ENCODE measurements at regions not wholly inside any gene's neighbourhood (a gene's known extent, or its start where the extent isn't known, plus 50 kb on each side); places are given as distances from the start of the nearest gene placed in this dataset.
A peak's percentile ranks its signal among the peaks of the same experiment; 100 is the strongest.

DNA sequence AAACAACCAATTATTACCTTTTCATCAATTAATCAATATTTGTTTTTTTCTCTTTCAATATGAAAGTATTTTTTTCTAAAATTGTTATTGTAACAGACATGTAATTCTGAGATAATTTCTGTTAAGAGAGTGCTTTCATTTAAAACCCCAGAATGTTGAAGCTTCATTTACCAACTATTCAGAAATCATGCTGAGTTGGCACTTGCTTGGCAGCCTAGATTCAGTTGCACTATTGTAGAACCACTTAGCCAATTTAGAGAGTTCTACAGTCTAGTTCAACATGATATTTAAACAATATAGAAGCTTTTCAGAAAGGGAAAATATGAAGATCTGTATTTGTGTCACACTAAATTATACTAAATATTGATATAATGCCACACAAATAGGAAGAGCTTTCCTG lies 56.1 kb upstream of the NKAIN2 start:
- DNase-seq (ENCODE audit: low spot score): no peak
- no peak for ATAC-seq

DNA sequence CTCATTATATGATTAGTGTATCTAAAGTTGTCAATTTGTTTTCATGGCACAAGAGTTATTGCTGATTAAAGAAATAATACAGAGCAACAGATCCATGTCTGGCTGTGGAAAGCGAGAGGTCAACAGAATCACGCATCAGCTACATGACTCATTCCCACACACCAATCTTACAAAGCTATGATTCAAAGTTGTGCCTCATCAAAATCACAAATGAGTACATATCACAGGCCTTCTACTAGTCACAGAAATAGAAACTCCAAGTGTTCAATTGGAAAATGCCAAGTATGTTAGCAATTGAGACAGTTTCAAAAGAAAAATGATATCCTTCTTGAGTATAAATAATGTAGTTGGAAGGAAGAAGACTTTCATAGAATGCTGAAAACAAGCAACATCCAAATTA lies 57.8 kb upstream of the NKAIN2 start:
- ATAC-seq (no peak), DNase-seq (ENCODE audit: low spot score) (no peak)

DNA sequence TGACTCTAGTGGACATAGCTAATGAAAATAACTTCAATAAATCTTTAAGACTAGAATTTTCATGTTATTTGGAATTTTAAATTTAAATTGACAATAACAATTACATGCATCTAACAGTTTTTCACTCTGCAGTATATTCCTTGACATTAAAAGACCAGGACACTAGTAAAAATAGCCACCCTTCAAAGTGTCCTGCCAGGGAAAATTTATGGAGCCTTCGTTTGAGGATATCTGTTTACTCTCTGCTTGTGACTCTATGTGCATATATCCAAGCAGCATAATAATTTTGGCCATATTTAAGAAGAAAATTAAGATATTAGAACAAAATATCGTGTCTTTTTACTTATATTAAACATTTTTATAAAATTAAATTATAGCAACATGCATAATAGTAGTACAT lies 58.8 kb upstream of the NKAIN2 start:
- DNase-seq (ENCODE audit: low spot score): no peak
- ATAC-seq: no peak

DNA sequence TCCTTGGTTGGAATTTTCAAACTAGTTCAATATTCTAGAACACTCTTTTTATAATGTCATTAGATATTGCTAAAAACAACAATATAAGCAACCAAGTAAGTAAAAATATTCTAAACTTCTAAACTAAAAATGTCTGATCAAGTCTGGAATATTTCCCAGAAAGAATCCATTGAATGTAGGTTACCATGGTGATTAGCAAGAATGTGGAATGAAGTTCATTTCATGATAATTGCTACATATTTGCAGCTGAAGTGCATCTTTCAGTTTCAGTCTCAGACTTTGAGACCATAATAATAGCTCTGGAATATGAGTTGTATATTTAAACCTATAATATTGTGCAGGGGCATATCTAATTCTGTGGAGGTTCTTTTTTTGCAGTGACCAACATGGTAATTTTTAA lies 61.0 kb upstream of the NKAIN2 start:
- DNase-seq (ENCODE audit: low spot score): no peak
- no peak for ATAC-seq

DNA sequence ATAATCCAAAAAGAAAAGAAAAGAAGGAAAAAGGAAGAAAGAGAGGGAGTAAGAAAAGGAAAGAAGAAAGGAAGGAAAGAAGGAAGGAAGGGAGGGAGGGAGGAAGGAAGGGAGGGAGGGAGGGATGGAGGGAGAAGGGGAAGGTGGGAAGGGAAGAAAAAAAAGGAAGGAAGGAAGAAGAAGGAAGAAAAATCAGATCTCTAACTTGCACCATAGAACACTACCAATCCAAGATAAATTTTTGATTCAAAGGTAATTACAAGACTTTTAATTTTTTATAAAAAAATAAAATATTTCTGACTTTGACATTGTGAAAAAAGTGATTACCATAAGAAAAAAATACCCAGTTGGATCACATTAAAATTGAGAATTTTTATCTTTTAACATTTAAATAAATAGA lies 70.5 kb upstream of the NKAIN2 start:
- ATAC-seq (no peak), DNase-seq (ENCODE audit: low spot score) (no peak)

DNA sequence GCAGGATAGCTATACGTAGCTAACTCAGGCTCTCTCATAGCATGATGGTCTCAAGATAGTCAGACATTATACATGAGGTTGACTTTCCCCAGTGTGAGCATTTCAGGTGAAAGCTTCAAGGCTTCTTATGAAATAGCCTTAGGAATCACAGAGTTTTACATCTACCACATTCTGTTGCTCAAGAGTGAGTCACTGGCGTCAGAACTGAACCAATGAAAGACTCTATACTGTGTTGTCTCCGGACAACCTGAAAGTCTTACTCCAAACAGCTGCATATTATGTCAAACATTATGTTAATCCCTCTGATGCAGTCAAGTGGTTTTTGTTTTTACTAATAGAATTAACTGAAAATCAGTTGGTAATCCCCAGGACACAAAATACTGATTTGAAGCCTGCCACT lies 79.8 kb upstream of the TRDN start:
- DNase-seq (ENCODE audit: low spot score): no peak
- no peak for ATAC-seq

DNA sequence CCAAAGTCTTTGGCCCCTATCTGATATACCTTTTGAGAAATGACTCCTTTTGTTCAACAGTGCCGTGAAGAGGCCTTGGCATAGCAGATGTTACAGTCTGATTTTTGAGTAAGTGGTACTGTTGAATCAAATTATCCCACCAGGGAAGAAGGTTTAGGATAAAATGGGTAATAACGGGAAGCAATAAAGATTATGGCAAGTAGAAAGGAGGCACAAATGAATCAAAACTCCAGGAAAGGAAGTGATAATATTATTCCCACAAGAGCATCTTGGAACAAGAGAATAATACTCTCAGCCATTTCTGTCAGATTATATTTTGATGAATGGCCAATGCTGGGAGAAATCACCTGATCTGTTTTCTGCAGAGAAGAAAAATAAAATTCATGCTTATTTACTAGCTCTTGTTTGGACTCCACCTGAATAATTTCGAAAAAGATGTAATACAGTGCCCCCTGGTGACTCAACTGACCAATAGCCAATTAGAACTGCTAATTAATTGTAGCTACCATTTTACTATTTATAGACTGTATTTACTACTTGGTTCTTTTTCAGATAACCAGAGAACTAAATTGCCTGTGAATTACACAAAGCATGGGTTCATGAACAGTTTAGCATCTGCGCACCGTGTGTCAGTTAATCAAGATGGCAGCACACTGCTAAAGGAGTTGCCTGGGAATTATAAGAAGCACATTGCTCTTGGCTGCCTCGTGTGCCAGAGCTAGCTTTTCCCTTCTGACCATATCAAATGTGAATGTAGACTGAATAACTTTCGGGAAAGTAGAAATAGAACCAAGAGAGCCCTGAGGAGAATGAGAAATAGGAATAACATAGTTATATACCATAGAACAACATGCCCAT lies 78.5 kb upstream of the TRDN start:
- ATAC-seq: peak; percentile 63
- no peak for DNase-seq (ENCODE audit: low spot score)

DNA sequence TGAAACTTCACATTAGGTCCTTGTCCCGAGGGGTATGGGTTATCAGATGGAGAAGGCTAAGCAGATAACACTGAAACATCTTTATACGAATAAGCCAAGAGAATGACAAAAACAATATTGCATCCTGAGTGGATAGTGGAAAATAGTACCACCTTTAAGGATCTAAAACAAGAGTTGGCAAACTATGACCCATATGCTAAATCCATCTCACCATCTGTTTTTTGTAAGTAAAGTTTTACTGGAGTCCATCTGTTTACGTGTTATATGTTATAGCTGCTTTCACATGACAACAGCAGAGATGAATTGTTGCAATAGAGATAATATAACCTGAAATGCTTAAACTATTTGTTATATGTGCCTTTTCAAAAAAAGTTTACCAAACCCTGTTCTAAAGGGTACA lies 76.1 kb upstream of the TRDN start:
- ATAC-seq (no peak), DNase-seq (ENCODE audit: low spot score) (no peak)

DNA sequence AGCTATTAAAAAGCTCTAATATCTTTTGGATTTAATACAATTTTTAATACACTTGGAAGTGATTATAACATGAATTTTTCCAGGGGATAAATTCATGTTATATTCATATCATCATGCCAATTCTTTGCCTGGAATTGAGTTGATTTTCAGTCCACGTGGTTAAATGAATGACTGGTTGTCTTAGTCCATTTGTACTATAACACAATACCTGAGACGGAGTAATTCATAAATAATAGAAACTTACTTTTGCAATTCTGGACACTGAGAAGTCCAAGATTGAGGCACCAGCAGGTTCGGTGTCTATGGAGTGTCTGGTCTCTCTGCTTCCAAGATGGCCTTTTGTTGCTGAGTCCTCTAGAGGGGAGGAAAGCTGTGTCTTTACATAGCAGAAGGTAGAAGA lies 66.2 kb upstream of the TRDN start:
- ATAC-seq (no peak), DNase-seq (ENCODE audit: low spot score) (no peak)

DNA sequence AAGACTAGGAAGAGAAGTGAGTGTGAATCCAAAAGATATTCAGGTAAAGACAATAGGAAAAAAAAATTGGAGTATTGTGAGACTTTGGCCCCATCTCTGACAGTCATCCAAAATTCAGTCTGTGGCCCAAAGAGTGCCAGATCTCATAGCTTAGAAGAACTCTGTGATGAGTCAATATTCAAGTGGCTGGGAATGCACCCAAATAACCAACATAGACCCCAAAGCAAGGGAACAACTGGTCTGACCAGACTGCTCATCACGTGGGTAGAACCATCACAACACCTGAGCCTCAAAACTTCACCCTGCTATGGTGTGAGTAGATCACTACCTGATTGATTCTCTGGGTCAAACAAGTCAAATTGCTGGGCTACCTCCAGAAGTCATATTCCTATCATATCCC lies 51.1 kb upstream of the TRDN start:
- ATAC-seq (no peak), DNase-seq (ENCODE audit: low spot score) (no peak)
